DMS53 treated with DMSO at 0.1 percent for 48 hours (cell line): ENCODE measurements at regions not wholly inside any gene's neighbourhood (a gene's known extent, or its start where the extent isn't known, plus 50 kb on each side); places are given as distances from the start of the nearest gene placed in this dataset.
"Not testable (repeated sequence)": the region's sequence is repeated elsewhere in the genome, so short reads cannot be mapped to it uniquely, and the experiment has no call there.

Experiments
- DNase-seq: peaks from one replicate; lab custom pipeline; 2025; ENCODE audit not compliant: unreplicated experiment; lab: John Stamatoyannopoulos, UW

- DNase-seq, result no peak
Measured at GRCh38 chr14:22492622-22493542, 96.1 kb downstream of the DAD1 start.

GRCh38 chr14:22491683-22492621 lies 97.1 kb downstream of the DAD1 start:
- DNase-seq, result no peak

- not testable (repeated sequence) for DNase-seq
Measured at GRCh38 chr14:22491053-22491452, 98.0 kb downstream of the DAD1 start.

GRCh38 chr14:22489957-22490950 lies 98.8 kb downstream of the DAD1 start:
- DNase-seq, result no peak

- DNase-seq, result no peak
Measured at GRCh38 chr14:22489244-22489545, 99.8 kb downstream of the DAD1 start.

- DNase-seq, result no peak
Measured at GRCh38 chr14:22488522-22489243, 100.3 kb downstream of the DAD1 start.

GRCh38 chr14:22487941-22488340 lies 101.1 kb downstream of the DAD1 start:
- no peak for DNase-seq

- no peak for DNase-seq
Measured at GRCh38 chr14:22487401-22487800, 101.6 kb downstream of the DAD1 start.

- no peak for DNase-seq
Measured at GRCh38 chr14:22486675-22487074, 102.3 kb downstream of the DAD1 start.

GRCh38 chr14:22485649-22486048 lies 103.4 kb downstream of the DAD1 start:
- no peak for DNase-seq

- DNase-seq, result no peak
Measured at GRCh38 chr14:22485178-22485577, 103.8 kb downstream of the DAD1 start.

- DNase-seq, result no peak
Measured at GRCh38 chr14:22484632-22485031, 104.4 kb downstream of the DAD1 start.

- DNase-seq, result no peak
Measured at GRCh38 chr14:22483863-22484593, 105.0 kb downstream of the DAD1 start.

GRCh38 chr14:22482782-22483553 lies 106.1 kb downstream of the DAD1 start:
- DNase-seq, result no peak

GRCh38 chr14:22482085-22482694 lies 106.8 kb downstream of the DAD1 start:
- no peak for DNase-seq

GRCh38 chr14:22481546-22481945 lies 107.5 kb downstream of the DAD1 start:
- DNase-seq, result no peak

GRCh38 chr14:22479776-22480464 lies 109.1 kb downstream of the DAD1 start:
- no peak for DNase-seq

GRCh38 chr14:22479132-22479531 lies 109.9 kb downstream of the DAD1 start:
- DNase-seq, result no peak
